Erythroblast (primary cell): ENCODE measurements at regions not wholly inside any gene's neighbourhood (a gene's known extent, or its start where the extent isn't known, plus 50 kb on each side); places are given as distances from the start of the nearest gene placed in this dataset.

Experiments used
- GATA1 ChIP-seq: IDR thresholded peaks from 2 replicates; pipeline ENCODE4 v1.6.1; 2011; ENCODE audit warnings: low read depth, mild to moderate bottlenecking, control low read depth, low read length, moderate library complexity
- POLR2A ChIP-seq: IDR thresholded peaks from 2 replicates; pipeline ENCODE4 v1.6.1; 2011; ENCODE audit warnings: mild to moderate bottlenecking, low read length

GRCh38 chr11:127640561-127641451 lies 640.2 kb upstream of the KIRREL3 start:
- no peak for TF ChIP-seq POLR2A
- no peak for TF ChIP-seq GATA1
